ENCODE measurements at regions not wholly inside any gene's neighbourhood (a gene's known extent, or its start where the extent isn't known, plus 50 kb on each side); places are given as distances from the start of the nearest gene placed in this dataset.

DNA sequence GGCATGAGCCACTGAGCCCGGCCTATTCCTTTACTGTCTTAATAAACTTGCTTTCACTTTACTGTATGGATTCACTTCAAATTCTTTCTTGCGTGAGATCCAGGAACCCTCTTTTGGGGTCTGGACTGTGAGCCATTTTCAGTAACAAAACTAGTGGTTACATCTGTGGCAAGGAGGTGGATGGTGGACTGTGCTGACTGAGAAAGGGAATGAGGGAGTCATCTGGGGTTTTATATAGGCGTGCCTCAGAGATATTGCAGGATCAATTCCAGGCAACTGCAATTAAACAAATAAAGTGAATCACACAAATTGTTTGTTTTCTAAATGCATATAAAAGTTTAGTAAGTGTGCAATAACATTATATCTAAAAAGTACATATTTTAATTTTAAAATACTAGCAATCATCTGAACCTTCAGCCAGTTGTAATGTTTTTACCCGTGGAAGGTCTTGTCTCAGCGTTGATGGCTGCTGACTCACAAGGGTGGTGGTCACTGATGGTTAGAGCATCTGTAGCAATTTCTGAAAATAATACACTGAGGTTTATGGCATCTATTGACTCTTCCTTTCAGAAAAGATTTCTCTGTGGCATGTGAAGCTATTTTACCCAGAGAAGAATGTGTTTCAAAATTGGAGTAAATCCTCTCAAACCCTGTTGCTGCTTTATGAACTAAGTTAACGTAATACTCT, 111.4 kb upstream of the FKBP1C start:
- no peaks in the 10 kb centered on the region for H3K4me1 Mint-ChIP-seq (ENCODE audit: low read depth)
- H3K9me3 Mint-ChIP-seq: peaks cover 22% of the 10 kb centered on the region
- H3K36me3 Mint-ChIP-seq (ENCODE audit: low read depth): no peaks in the 10 kb centered on the region
- no peak overlapping the region for H3K27ac Mint-ChIP-seq
- H3K27me3 Mint-ChIP-seq (ENCODE audit: insufficient read depth): no peaks in the 10 kb centered on the region
- TF ChIP-seq, protein P1, sequence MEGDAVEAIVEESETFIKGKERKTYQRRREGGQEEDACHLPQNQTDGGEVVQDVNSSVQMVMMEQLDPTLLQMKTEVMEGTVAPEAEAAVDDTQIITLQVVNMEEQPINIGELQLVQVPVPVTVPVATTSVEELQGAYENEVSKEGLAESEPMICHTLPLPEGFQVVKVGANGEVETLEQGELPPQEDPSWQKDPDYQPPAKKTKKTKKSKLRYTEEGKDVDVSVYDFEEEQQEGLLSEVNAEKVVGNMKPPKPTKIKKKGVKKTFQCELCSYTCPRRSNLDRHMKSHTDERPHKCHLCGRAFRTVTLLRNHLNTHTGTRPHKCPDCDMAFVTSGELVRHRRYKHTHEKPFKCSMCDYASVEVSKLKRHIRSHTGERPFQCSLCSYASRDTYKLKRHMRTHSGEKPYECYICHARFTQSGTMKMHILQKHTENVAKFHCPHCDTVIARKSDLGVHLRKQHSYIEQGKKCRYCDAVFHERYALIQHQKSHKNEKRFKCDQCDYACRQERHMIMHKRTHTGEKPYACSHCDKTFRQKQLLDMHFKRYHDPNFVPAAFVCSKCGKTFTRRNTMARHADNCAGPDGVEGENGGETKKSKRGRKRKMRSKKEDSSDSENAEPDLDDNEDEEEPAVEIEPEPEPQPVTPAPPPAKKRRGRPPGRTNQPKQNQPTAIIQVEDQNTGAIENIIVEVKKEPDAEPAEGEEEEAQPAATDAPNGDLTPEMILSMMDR (IDR thresholded peaks at IDR 0.05): no peak
- H3K4me3 Mint-ChIP-seq: no peak overlapping the region
- no peak for DNase-seq

DNA sequence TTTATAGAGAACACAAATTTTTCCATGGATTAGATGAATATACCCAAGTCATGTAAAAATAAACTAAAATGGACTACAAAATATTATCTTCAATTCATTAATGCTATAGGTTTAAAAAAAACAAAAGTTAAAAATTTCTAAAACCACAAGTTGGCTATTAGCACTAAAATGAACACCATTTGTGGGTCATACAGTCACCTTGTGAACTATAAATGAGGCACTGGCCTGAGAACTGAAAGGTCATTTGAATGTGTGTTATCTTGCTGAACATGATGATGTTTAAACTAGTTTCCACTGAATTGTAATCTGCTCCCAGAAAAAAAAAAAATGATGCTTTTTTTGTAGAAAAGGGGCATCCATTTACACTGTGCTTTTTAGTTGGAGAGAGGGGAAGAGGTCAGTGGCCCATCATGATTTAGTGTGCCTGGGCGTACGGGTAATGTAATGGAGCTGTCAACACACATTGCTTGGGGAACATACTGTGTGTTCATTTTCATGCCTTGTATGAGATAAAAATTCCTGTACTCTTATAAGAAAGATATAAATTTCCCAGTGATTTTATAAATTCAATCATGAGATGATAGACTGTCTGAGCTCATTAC, 96.6 kb upstream of the FKBP1C start:
- peaks cover 23% of the 10 kb centered on the region; the same call in 1 of the 2 replicates for H3K9me3 Mint-ChIP-seq
- TF ChIP-seq, protein P1 (IDR thresholded peaks at IDR 0.05): no peak
- no peak for DNase-seq
- H3K36me3 Mint-ChIP-seq (ENCODE audit: low read depth): no peaks in the 10 kb centered on the region
- H3K4me3 Mint-ChIP-seq: no peak overlapping the region
- H3K4me1 Mint-ChIP-seq (ENCODE audit: low read depth): no peaks in the 10 kb centered on the region
- H3K27ac Mint-ChIP-seq: no peak overlapping the region
- H3K27me3 Mint-ChIP-seq (ENCODE audit: insufficient read depth): no peaks in the 10 kb centered on the region; the same call in 1 of the 2 replicates

DNA sequence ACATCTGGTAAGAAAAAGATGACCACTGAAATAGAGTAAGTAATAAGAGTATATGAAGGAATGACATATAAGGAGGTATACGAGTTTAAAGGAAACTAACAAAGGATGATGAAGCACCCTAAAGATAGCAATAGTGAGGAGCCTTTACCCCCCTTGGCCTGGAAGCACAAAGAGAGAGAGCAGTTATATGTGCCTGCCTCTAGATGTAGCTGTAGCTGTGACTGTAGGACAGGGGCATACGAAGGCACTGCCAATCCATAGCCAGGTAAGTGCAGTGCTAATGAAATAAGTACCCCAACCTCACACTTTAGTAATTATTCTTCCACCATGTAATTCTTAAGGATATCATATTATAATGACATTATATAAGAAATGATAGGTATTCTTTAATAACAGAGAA, 90.1 kb upstream of the FKBP1C start:
- no peak for DNase-seq
- H3K27me3 Mint-ChIP-seq (ENCODE audit: insufficient read depth): no peaks in the 10 kb centered on the region
- TF ChIP-seq, protein P1 (IDR thresholded peaks at IDR 0.05): no peak
- no peak overlapping the region for H3K27ac Mint-ChIP-seq
- H3K36me3 Mint-ChIP-seq (ENCODE audit: low read depth): no peaks in the 10 kb centered on the region
- H3K9me3 Mint-ChIP-seq: peaks cover 16% of the 10 kb centered on the region
- H3K4me1 Mint-ChIP-seq (ENCODE audit: low read depth): no peaks in the 10 kb centered on the region
- H3K4me3 Mint-ChIP-seq: no peak overlapping the region

DNA sequence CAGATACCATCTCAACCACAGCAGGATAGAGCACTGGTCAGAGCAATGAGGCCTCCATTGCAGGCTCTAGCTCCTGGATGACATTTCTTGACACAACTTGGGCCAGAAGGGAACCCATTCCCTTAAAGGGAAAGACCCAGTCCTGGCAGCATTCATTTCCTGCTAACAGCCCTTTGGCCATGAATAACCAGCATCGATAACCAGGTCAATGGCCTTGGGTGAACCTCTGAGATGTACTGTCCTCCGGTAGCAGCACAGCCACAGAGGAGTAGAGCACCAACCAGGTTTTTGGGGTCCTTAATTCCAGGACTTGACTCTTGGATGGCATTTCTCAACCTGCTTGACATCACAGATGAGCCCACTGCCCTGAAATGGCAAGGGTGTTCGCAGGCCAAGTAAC, 71.2 kb upstream of the FKBP1C start:
- DNase-seq: no peak
- TF ChIP-seq, protein P1 (IDR thresholded peaks at IDR 0.05): no peak
- Mint-ChIP-seq H3K4me3 (no peak overlapping the region), H3K36me3 (ENCODE audit: low read depth) (no peaks in the 10 kb centered on the region), H3K27me3 (ENCODE audit: insufficient read depth) (no peaks in the 10 kb centered on the region; the same call in 1 of the 2 replicates), H3K9me3 (peaks cover 23% of the 10 kb centered on the region), H3K4me1 (ENCODE audit: low read depth) (no peaks in the 10 kb centered on the region), H3K27ac (no peak overlapping the region)

DNA sequence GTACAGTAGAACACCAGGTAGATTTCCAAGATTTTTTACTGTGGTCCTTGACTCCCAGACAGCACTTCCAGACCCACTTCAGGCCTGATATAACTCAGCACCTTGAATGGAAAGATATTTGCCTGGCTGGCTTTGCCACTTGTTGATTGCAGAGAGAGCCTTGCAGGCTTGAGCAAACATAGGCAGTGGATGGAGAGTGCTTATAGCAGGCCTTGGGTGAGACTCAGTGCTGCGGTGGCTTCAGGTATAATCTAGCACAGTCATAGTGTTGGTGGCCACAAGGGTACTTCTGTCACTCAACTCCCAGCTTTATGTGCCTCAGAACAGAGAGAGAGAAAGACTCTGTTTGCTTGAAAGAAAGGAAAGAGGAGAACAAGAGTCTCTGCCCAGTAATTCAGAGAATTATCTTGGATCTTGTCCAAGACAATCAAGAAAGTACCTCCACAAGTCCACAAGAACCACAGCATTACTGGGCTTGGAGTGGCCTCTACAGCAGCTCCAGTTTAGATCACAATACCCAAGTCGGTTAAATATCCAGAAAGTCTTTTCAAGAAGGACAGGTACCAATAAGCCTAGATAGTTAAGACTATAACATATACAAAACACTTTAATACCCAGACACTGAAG, 70.5 kb upstream of the FKBP1C start:
- H3K4me1 Mint-ChIP-seq (ENCODE audit: low read depth): no peaks in the 10 kb centered on the region
- H3K4me3 Mint-ChIP-seq: no peak overlapping the region
- no peaks in the 10 kb centered on the region for H3K36me3 Mint-ChIP-seq (ENCODE audit: low read depth)
- H3K27me3 Mint-ChIP-seq (ENCODE audit: insufficient read depth): no peaks in the 10 kb centered on the region; the same call in 1 of the 2 replicates
- DNase-seq: no peak
- TF ChIP-seq, protein P1 (IDR thresholded peaks at IDR 0.05): no peak
- H3K9me3 Mint-ChIP-seq: peaks cover 24% of the 10 kb centered on the region
- no peak overlapping the region for H3K27ac Mint-ChIP-seq

All from HFFc6 (cell line).